ENCODE measurements at regions not wholly inside any gene's neighbourhood (a gene's known extent, or its start where the extent isn't known, plus 50 kb on each side); places are given as distances from the start of the nearest gene placed in this dataset.
"Not testable (repeated sequence)": the region's sequence is repeated elsewhere in the genome, so short reads cannot be mapped to it uniquely, and the experiment has no call there.

GRCh38 chr16:47852991-47853390, 302.8 kb downstream of the ABCC12 start:
- DNase-seq, result no peak

GRCh38 chr16:47851146-47851545, 304.6 kb downstream of the ABCC12 start:
- no peak for DNase-seq

GRCh38 chr16:47849736-47850135, 306.1 kb downstream of the ABCC12 start:
- DNase-seq, result no peak

GRCh38 chr16:47848421-47849109, 307.2 kb downstream of the ABCC12 start:
- no peak for DNase-seq

GRCh38 chr16:47847220-47847970, 308.4 kb downstream of the ABCC12 start:
- DNase-seq, result no peak

- no peak for DNase-seq
Measured at GRCh38 chr16:47834485-47835024, 321.2 kb downstream of the ABCC12 start.

GRCh38 chr16:47833771-47834170, 322.0 kb downstream of the ABCC12 start:
- no peak for DNase-seq

GRCh38 chr16:47829850-47830600, 325.8 kb downstream of the ABCC12 start:
- DNase-seq, result no peak

- DNase-seq, result no peak
Measured at GRCh38 chr16:47826070-47826469, 329.7 kb downstream of the ABCC12 start.

GRCh38 chr16:47817048-47817447, 338.7 kb downstream of the ABCC12 start:
- DNase-seq, result no peak

GRCh38 chr16:47816511-47816910, 339.3 kb downstream of the ABCC12 start:
- no peak for DNase-seq

- no peak for DNase-seq
Measured at GRCh38 chr16:47815655-47816054, 340.1 kb downstream of the ABCC12 start.

- DNase-seq, result not testable (repeated sequence)
Measured at GRCh38 chr16:47811758-47812157, 344.0 kb downstream of the ABCC12 start.

- no peak for DNase-seq
Measured at GRCh38 chr16:47806309-47806847, 345.2 kb downstream of the PHKB start.

- DNase-seq, result no peak
Measured at GRCh38 chr16:47787696-47788095, 326.6 kb downstream of the PHKB start.

- no peak for DNase-seq
Measured at GRCh38 chr16:47781673-47782072, 320.5 kb downstream of the PHKB start.

- DNase-seq, result no peak
Measured at GRCh38 chr16:47780213-47780875, 319.2 kb downstream of the PHKB start.

GRCh38 chr16:47779201-47780016, 318.3 kb downstream of the PHKB start:
- DNase-seq, result no peak

- DNase-seq, result no peak
Measured at GRCh38 chr16:47778106-47778801, 317.1 kb downstream of the PHKB start.

GRCh38 chr16:47777220-47777619, 316.1 kb downstream of the PHKB start:
- no peak for DNase-seq

GRCh38 chr16:47774661-47775060, 313.5 kb downstream of the PHKB start:
- no peak for DNase-seq

All from AML-193 (cell line).